BLaER1 (cell line): ENCODE measurements at regions not wholly inside any gene's neighbourhood (a gene's known extent, or its start where the extent isn't known, plus 50 kb on each side); places are given as distances from the start of the nearest gene placed in this dataset.
A peak's percentile ranks its signal among the peaks of the same experiment; 100 is the strongest.
"Not testable (repeated sequence)": the region's sequence is repeated elsewhere in the genome, so short reads cannot be mapped to it uniquely, and the experiment has no call there.

Experiments
- H3K27ac ChIP-seq: shearing (Covaris generic); formaldehyde crosslinking; 2 replicates; pipeline ENCODE4 v1.8.1; 2022
- H3K27me3 ChIP-seq: shearing (Covaris generic); formaldehyde crosslinking; 2 replicates; pipeline ENCODE4 v1.8.1; 2022
- H3K36me3 ChIP-seq: shearing (Covaris generic); formaldehyde crosslinking; 2 replicates; pipeline ENCODE4 v1.8.1; 2022
- H3K4me1 ChIP-seq: shearing (Covaris generic); formaldehyde crosslinking; 2 replicates; pipeline ENCODE4 v1.8.1; 2022
- H3K4me2 ChIP-seq: shearing (Covaris generic); formaldehyde crosslinking; 2 replicates; pipeline ENCODE4 v1.8.1; 2022
- H3K4me3 ChIP-seq: shearing (Covaris generic); formaldehyde crosslinking; 2 replicates; pipeline ENCODE4 v1.8.1; 2022
- H3K9ac ChIP-seq: shearing (Covaris generic); formaldehyde crosslinking; 2 replicates; pipeline ENCODE4 v1.8.1; 2022
- H3K9me3 ChIP-seq: shearing (Covaris generic); formaldehyde crosslinking; 2 replicates; pipeline ENCODE4 v1.8.1; 2022
- H4K20me1 ChIP-seq: shearing (Covaris generic); formaldehyde crosslinking; 2 replicates; pipeline ENCODE4 v1.8.1; 2022
- Cebpa-rat ChIP-seq: shearing (Covaris generic); IDR thresholded peaks from 2 replicates; pipeline ENCODE4 v1.8.1; 2022

- H3K36me3 ChIP-seq: no peaks in the 10 kb centered on the region
- no peaks in the 10 kb centered on the region for H3K27me3 ChIP-seq
- H3K4me3 ChIP-seq: no peak overlapping the region
- no peaks in the 10 kb centered on the region for H3K4me1 ChIP-seq
- TF ChIP-seq Cebpa-rat: no peak
- H3K9me3 ChIP-seq: no peaks in the 10 kb centered on the region
- no peak overlapping the region for H3K9ac ChIP-seq
- no peak overlapping the region for H3K27ac ChIP-seq
- H3K4me2 ChIP-seq: no peak overlapping the region
- H4K20me1 ChIP-seq: no peaks in the 10 kb centered on the region
These were observed 314.3 kb downstream of the NUP35 start for GRCh38 chr2:183438541-183438940.

- H3K4me1 ChIP-seq: peaks cover 18% of the 10 kb centered on the region
- H3K36me3 ChIP-seq: no peaks in the 10 kb centered on the region
- H3K9me3 ChIP-seq: no peaks in the 10 kb centered on the region
- H3K27ac ChIP-seq: no peak overlapping the region
- no peaks in the 10 kb centered on the region for H4K20me1 ChIP-seq
- no peak overlapping the region for H3K4me3 ChIP-seq
- no peak overlapping the region for H3K4me2 ChIP-seq
- H3K27me3 ChIP-seq: no peaks in the 10 kb centered on the region
- no peak overlapping the region for H3K9ac ChIP-seq
- no peak for TF ChIP-seq Cebpa-rat
These were observed 330.8 kb downstream of the NUP35 start for GRCh38 chr2:183455056-183455455.

- Histone ChIP-seq H3K4me3 (no peak overlapping the region), H3K36me3 (no peaks in the 10 kb centered on the region), H3K9ac (no peak overlapping the region), H3K9me3 (no peaks in the 10 kb centered on the region), H3K4me1 (peaks cover 18% of the 10 kb centered on the region), H3K27ac (no peak overlapping the region), H3K27me3 (no peaks in the 10 kb centered on the region), H3K4me2 (no peak overlapping the region), H4K20me1 (no peaks in the 10 kb centered on the region)
- TF ChIP-seq Cebpa-rat: no peak
These were observed 331.9 kb downstream of the NUP35 start for GRCh38 chr2:183456177-183456576.

GRCh38 chr2:183458460-183458859 is 334.2 kb downstream of the NUP35 start:
- Histone ChIP-seq H3K4me1 (peaks cover 18% of the 10 kb centered on the region), H3K9ac (no peak overlapping the region), H4K20me1 (no peaks in the 10 kb centered on the region), H3K4me3 (no peak overlapping the region), H3K9me3 (no peaks in the 10 kb centered on the region), H3K27me3 (no peaks in the 10 kb centered on the region), H3K27ac (no peak overlapping the region), H3K4me2 (peak overlapping the region; percentile 26; the same call in 1 of the 2 replicates), H3K36me3 (no peaks in the 10 kb centered on the region)
- TF ChIP-seq Cebpa-rat: no peak

- no peak overlapping the region for H3K4me3 ChIP-seq
- no peaks in the 10 kb centered on the region for H3K9me3 ChIP-seq
- H3K27me3 ChIP-seq: no peaks in the 10 kb centered on the region
- no peaks in the 10 kb centered on the region for H3K36me3 ChIP-seq
- no peaks in the 10 kb centered on the region for H4K20me1 ChIP-seq
- peaks cover 18% of the 10 kb centered on the region for H3K4me1 ChIP-seq
- no peak overlapping the region for H3K4me2 ChIP-seq
- no peak overlapping the region for H3K9ac ChIP-seq
- no peak for TF ChIP-seq Cebpa-rat
- H3K27ac ChIP-seq: no peak overlapping the region
These were observed 335.2 kb downstream of the NUP35 start for GRCh38 chr2:183459466-183459865.

- Histone ChIP-seq H4K20me1 (no peaks in the 10 kb centered on the region), H3K27ac (no peak overlapping the region), H3K36me3 (no peaks in the 10 kb centered on the region), H3K9ac (no peak overlapping the region), H3K4me1 (peaks cover 3% of the 10 kb centered on the region), H3K9me3 (no peaks in the 10 kb centered on the region), H3K27me3 (no peaks in the 10 kb centered on the region), H3K4me3 (no peak overlapping the region), H3K4me2 (no peak overlapping the region)
- no peak for TF ChIP-seq Cebpa-rat
These were observed 339.6 kb downstream of the NUP35 start for GRCh38 chr2:183463821-183464220.

- no peaks in the 10 kb centered on the region for H3K36me3 ChIP-seq
- TF ChIP-seq Cebpa-rat: no peak
- no peak overlapping the region for H3K4me2 ChIP-seq
- H3K27ac ChIP-seq: no peak overlapping the region
- no peaks in the 10 kb centered on the region for H3K27me3 ChIP-seq
- H3K4me3 ChIP-seq: no peak overlapping the region
- H4K20me1 ChIP-seq: no peaks in the 10 kb centered on the region
- H3K4me1 ChIP-seq: no peaks in the 10 kb centered on the region
- H3K9ac ChIP-seq: no peak overlapping the region
- H3K9me3 ChIP-seq: peaks cover 3% of the 10 kb centered on the region; the same call in 1 of the 2 replicates
These were observed 340.8 kb downstream of the NUP35 start for GRCh38 chr2:183465048-183465447.

GRCh38 chr2:183474912-183475695 is 350.9 kb downstream of the NUP35 start:
- H3K27me3 ChIP-seq: no peaks in the 10 kb centered on the region
- H3K4me3 ChIP-seq: no peak overlapping the region
- peaks cover 20% of the 10 kb centered on the region for H3K9me3 ChIP-seq
- no peaks in the 10 kb centered on the region for H4K20me1 ChIP-seq
- H3K27ac ChIP-seq: no peak overlapping the region
- H3K4me2 ChIP-seq: no peak overlapping the region
- H3K36me3 ChIP-seq: no peaks in the 10 kb centered on the region
- no peaks in the 10 kb centered on the region for H3K4me1 ChIP-seq
- TF ChIP-seq Cebpa-rat: no peak
- H3K9ac ChIP-seq: no peak overlapping the region

- Histone ChIP-seq H3K9me3 (peaks cover 8% of the 10 kb centered on the region), H4K20me1 (no peaks in the 10 kb centered on the region), H3K27me3 (no peaks in the 10 kb centered on the region), H3K9ac (no peak overlapping the region), H3K4me1 (no peaks in the 10 kb centered on the region), H3K36me3 (no peaks in the 10 kb centered on the region), H3K4me3 (no peak overlapping the region), H3K27ac (no peak overlapping the region), H3K4me2 (no peak overlapping the region)
- no peak for TF ChIP-seq Cebpa-rat
These were observed 352.2 kb downstream of the NUP35 start for GRCh38 chr2:183476490-183476889.

GRCh38 chr2:183477296-183477695 is 353.1 kb downstream of the NUP35 start:
- H3K4me1 ChIP-seq: no peaks in the 10 kb centered on the region
- no peak for TF ChIP-seq Cebpa-rat
- H3K4me2 ChIP-seq: no peak overlapping the region
- H3K36me3 ChIP-seq: no peaks in the 10 kb centered on the region
- H3K27me3 ChIP-seq: no peaks in the 10 kb centered on the region
- H3K9ac ChIP-seq: no peak overlapping the region
- H4K20me1 ChIP-seq: no peaks in the 10 kb centered on the region
- H3K27ac ChIP-seq: no peak overlapping the region
- peaks cover 8% of the 10 kb centered on the region for H3K9me3 ChIP-seq
- no peak overlapping the region for H3K4me3 ChIP-seq

GRCh38 chr2:183478941-183479595 is 354.8 kb downstream of the NUP35 start:
- H3K4me2 ChIP-seq, H3K9ac ChIP-seq, H3K9me3 ChIP-seq, H3K4me1 ChIP-seq, H3K36me3 ChIP-seq, H4K20me1 ChIP-seq, H3K4me3 ChIP-seq, H3K27ac ChIP-seq, H3K27me3 ChIP-seq: not testable (repeated sequence)
